Right lung (tissue), 2 donors: ENCODE measurements at regions not wholly inside any gene's neighbourhood (a gene's known extent, or its start where the extent isn't known, plus 50 kb on each side); places are given as distances from the start of the nearest gene placed in this dataset.
"Not testable (repeated sequence)": the region's sequence is repeated elsewhere in the genome, so short reads cannot be mapped to it uniquely, and the experiment has no call there.

Experiments
- DNase-seq, 2 donors: peaks; one replicate each; pipeline ENCODE4 v3.0.0-alpha.2; 2013

DNA sequence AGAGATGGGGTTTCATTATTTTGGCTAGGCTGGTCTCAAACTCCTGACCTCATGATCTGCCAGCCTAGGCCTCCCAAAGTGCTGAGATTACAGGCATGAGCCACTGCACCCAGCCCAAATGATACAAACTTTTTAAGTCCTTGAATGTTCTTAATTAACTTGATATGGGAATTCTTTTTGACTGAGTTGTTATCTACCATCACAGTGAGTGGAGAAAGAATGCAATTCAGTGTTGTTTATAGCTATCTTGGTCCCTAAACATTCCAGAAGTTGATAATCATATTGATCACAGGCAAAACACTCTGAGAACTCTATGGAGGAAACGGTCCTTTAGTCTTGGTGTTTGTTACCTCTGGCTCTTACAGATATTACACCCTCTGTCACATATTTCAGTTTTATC is 1072.5 kb downstream of the SUCLG1 start:
- DNase-seq = no peak

DNA sequence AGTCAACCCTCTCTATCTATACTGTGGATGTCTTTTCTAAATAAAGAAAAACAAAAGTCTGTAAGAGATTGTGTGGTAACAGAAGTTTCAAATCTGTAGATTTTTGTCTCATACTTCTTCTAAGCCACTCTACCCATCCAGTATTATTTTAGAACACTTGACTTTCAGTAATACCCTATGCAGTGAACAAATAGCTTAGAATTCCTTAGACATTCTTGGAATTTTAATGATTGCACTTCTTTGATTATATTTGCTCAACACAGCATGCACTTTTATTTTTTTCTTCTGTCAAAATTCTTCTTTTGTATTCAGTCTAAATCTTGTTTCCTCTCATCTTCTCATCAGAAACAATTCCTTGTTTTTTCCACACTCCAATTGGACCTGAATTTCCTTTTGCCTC is 1080.2 kb downstream of the SUCLG1 start:
- no peak for DNase-seq

DNA sequence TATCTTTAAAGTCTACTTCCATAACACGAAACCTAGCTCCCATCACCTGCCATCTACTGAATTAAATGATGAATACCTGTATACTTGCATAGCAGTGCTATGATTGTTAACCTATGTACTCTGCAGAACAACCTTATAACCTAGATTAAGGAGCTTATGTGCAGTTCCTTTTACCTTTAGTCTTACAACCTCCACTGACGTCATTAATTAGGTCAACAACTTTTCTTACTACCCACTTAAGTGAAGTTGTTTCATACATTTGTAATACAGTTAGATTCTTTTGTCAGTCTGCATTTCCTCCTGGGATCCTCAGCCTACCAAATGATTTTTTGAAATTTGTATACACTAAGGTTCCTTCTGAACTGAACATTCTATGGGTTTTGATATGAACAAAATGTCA is 1082.3 kb downstream of the SUCLG1 start:
- no peak for DNase-seq

DNA sequence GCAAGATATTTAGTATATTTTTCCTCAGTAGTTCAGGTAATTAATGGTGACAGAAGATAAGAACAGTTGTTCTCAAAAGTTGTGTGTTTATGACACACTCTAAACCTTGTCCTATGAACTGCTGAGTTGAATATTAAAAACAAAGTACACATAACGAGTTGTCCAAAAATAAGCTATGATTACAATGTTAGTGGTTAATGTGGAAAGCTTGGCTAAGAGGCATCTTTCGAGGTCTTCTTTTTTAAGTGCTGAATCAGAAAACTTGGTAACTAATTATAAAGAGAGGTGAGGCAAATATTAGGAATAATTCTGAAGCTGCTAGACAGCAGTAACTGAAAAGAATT is 1088.7 kb downstream of the SUCLG1 start:
- no peak for DNase-seq

GRCh38 chr2:83369601-83370418 is 1089.3 kb downstream of the SUCLG1 start:
- no peak for DNase-seq

DNA sequence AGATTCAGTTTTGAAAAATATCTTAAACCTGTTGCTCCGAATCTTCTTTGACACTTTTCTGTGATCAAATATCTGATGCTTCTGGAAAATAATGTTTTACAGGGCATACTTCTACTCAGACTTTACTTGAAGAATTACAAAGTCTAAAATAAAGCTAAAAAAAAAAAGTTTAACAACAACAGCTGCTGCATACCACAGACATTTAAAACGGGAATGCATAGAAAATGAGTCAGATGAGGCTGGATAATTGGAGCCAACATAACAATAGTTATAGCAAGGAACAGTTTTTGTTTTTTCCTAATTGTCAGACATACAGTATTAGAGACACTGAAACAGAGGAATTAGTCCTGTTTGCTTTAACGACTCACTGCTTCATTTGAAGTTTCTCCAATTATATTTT is 1090.2 kb downstream of the SUCLG1 start:
- no peak for DNase-seq

DNA sequence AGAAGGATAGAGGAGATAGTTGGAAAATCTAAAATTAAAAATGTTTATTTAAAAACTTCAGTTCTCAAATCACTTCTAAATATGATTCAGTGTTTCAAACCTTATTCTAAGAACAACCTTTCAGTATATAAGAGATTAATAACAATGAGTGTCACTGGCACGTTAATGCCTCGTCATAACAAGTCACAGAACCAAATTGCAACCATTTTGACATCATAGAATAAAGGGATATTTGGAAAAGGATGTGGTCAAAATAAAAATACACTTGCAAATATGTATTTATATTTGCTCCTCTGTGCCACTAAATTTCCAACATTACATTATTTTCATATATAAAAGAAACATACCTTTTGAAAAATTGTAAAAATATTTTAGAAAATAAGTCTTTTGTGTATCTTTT is 1090.6 kb downstream of the SUCLG1 start:
- no peak for DNase-seq

- no peak for DNase-seq
Measured at GRCh38 chr2:83365476-83365875, 1093.6 kb downstream of the SUCLG1 start.

GRCh38 chr2:83364264-83364663 is 1094.8 kb downstream of the SUCLG1 start:
- no peak for DNase-seq

DNA sequence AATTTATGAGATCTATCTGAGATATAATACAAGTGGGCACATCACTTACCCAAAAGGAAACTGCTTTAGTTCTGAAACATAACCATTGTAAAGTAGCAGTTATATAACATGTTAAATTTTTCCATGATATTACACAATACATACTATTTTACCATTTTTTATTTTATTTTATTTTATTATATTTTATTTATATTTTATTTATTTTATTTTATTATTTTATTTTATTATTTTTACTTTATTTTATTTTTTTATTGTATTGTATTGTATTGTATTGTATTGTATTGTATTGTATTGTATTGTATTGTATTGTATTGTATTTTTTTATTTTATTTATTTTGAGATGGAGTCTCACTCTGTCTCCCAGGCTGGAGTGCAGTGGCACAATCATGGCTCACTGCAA is 1095.9 kb downstream of the SUCLG1 start:
- not testable (repeated sequence) for DNase-seq

GRCh38 chr2:83359336-83359735 is 1099.7 kb downstream of the SUCLG1 start:
- no peak for DNase-seq

- DNase-seq = peak in 1 of 2 donors; percentile 16
Measured at GRCh38 chr2:83342860-83343329, 1116.2 kb downstream of the SUCLG1 start.

DNA sequence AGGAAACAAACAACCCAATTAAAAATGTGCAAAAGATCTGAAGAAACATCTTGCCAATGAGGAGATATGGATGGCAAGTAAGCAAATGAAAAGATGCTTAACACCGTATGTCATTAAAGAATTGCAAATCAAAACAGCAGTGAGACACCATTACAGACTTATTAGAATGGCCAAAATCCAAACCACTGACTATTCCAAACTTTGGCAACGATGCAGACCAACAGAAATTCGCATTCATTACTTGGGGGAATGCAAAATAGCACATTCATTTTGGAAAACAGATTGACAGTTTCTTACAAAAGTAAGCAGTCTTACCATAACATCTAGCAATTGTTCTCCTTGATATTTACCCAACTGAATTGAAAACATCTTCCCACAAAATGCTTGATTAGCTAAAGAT is 1118.7 kb downstream of the SUCLG1 start:
- no peak for DNase-seq

DNA sequence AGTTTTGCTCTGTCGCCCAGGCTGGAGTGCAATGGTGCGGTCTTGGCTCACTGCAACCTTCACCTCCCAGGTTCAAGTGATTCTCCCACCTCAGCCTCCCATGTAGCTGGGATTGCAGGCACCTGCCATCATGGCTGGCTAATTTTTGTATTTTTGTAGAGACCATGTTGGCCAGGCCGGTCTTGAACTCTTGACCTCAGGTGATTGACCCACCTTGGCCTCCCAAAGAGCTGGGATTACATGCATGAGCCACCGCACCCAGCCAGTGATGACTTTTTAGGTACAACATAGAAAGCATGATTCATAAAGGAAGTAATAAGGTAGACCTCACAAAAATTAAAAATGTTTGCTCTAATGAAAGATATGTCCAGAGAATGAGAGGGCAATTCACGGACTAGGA is 1119.1 kb downstream of the SUCLG1 start:
- not testable (repeated sequence) for DNase-seq

DNA sequence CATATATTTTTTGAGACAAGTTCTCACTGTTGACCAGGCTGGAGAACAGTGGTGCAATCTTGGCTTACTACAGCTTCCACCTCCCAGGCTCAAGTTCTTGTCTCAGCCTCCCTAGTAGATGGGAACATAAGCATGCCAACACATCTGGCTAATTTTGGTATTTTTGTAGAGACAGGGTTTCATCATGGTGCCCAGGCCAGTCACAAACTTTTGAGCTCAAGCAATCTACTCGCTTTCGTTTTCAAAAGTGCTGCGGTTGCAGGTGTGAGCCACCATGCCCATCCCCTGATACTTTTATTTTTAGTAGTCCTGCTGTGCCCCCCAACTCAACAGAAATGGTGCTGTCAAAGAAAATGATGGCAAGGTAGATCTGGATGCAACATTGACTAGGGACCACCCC is 1127.3 kb downstream of the SUCLG1 start:
- DNase-seq = no peak

GRCh38 chr2:83323038-83323437 is 1136.0 kb downstream of the SUCLG1 start:
- DNase-seq = no peak

DNA sequence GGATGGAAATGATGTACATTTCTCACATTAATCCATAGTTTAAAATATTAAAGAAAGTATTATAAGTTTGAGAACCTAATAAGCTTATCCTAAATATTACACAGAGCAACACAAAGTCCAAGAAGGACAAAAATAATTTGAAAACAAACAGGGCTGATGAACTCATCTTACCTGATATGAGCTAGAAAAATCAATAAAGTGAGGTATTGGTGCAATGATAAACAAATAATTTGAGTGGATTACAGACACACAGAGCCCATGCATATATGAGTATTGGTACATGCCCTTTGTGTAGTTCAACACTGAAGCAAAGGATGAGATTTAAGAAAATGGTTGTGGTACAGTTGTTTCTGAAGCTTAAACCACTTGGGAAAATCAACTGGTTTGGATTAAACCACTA is 1139.0 kb downstream of the SUCLG1 start:
- no peak for DNase-seq

- DNase-seq = no peak
Measured at GRCh38 chr2:83305758-83306378, 1153.2 kb downstream of the SUCLG1 start.

GRCh38 chr2:83291083-83291482 is 1168.0 kb downstream of the SUCLG1 start:
- no peak for DNase-seq

GRCh38 chr2:83282841-83283240 is 1176.2 kb downstream of the SUCLG1 start:
- DNase-seq = no peak

DNA sequence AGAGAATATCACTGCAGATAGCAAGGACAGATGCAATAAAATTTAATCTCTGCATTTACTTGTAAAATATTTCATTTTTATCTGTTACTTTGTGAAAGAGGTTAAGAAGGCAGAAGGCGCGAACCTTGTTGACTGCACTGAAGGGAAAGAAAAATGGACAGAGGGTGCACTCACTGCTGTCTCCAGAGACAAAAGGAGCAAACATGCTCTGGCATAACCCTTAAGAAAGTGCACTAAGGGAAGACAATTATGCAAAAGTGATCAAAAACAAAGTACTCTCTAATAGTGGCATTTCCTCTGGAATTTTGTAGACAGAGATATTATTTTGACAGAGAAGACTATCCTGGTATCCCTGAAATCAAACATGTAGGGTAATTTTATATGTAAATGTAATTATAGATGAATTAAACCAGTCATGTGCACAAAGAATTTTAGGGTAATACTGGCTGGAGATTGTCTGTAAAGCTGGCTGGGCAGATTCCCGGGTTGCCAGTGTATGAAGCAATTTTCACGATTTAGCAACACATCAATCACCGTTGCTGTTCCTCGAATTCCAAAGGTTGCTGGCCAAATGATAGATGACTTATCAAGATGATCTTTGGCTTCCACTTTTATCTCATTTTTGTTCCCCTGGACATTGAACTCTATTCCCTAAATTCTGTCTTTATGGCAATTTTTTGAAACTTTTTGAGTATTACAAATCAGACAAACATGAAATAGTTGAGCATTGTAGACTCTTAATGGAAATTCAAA is 1176.9 kb downstream of the SUCLG1 start:
- no peak for DNase-seq

- no peak for DNase-seq
Measured at GRCh38 chr2:83280391-83280790, 1178.7 kb downstream of the SUCLG1 start.

GRCh38 chr2:83273322-83273721 is 1185.8 kb downstream of the SUCLG1 start:
- DNase-seq = no peak
